GM18505 (cell line): ENCODE measurements at regions not wholly inside any gene's neighbourhood (a gene's known extent, or its start where the extent isn't known, plus 50 kb on each side); places are given as distances from the start of the nearest gene placed in this dataset.

Experiments used
- ATAC-seq: cut with Tn5 transposase; IDR thresholded peaks from one replicate; pipeline ENCODE4 v1.9.1; 2021; ENCODE audit not compliant: unreplicated experiment
- POLR2A ChIP-seq: IDR thresholded peaks from 4 replicates; pipeline ENCODE4 v1.6.1; 2011; ENCODE audit warnings: borderline replicate concordance; ENCODE audit not compliant: insufficient read depth, insufficient read length; ENCODE audit errors: extremely low read depth

- peak; percentile 69 for ATAC-seq
- TF ChIP-seq POLR2A, result no peak
Observed at GRCh38 chr20:17843246-17844132, 125.1 kb downstream of the SNX5 start.

- ATAC-seq, result no peak
- no peak for TF ChIP-seq POLR2A
Observed at GRCh38 chr20:17841751-17842215, 126.8 kb downstream of the SNX5 start.

- TF ChIP-seq POLR2A, result no peak
Observed at GRCh38 chr20:17840423-17840822, 128.2 kb downstream of the SNX5 start.

GRCh38 chr20:17838921-17839320 lies 129.7 kb downstream of the SNX5 start:
- TF ChIP-seq POLR2A, result no peak
- ATAC-seq, result no peak

More at GRCh38 chr20:17840423-17840822, 128.2 kb downstream of the SNX5 start:
- ATAC-seq, result no peak

- TF ChIP-seq POLR2A, result no peak
- ATAC-seq, result no peak
Observed at GRCh38 chr20:17837179-17837578, 131.4 kb downstream of the SNX5 start.

GRCh38 chr20:17836303-17836861 lies 132.2 kb downstream of the SNX5 start:
- no peak for ATAC-seq
- TF ChIP-seq POLR2A, result no peak

- ATAC-seq, result no peak
- TF ChIP-seq POLR2A, result no peak
Observed at GRCh38 chr20:17835934-17836300, 132.7 kb downstream of the SNX5 start.

- no peak for ATAC-seq
- no peak for TF ChIP-seq POLR2A
Observed at GRCh38 chr20:17835240-17835933, 133.2 kb downstream of the SNX5 start.

- no peak for ATAC-seq
Observed at GRCh38 chr20:17834804-17835203, 133.8 kb downstream of the SNX5 start.

GRCh38 chr20:17833036-17833674 lies 133.4 kb downstream of the BANF2 start:
- TF ChIP-seq POLR2A, result no peak
- ATAC-seq, result no peak

More at GRCh38 chr20:17834804-17835203, 133.8 kb downstream of the SNX5 start:
- no peak for TF ChIP-seq POLR2A

GRCh38 chr20:17832236-17832915 lies 132.6 kb downstream of the BANF2 start:
- TF ChIP-seq POLR2A, result no peak
- ATAC-seq, result no peak

- ATAC-seq, result no peak
Observed at GRCh38 chr20:17828598-17829144, 128.9 kb downstream of the BANF2 start.

More at GRCh38 chr20:17828598-17829144, 128.9 kb downstream of the BANF2 start:
- no peak for TF ChIP-seq POLR2A
